SK-N-SH treated with all-trans-retinoic acid at 6 μM for 48 hours (cell line): ENCODE measurements at regions not wholly inside any gene's neighbourhood (a gene's known extent, or its start where the extent isn't known, plus 50 kb on each side); places are given as distances from the start of the nearest gene placed in this dataset.

ENCODE experiments used
- ATAC-seq: fragments of 200-7000 bp; cut with Tn5 transposase; 3 replicates; pipeline ENCODE4 v1.9.1; 2020; ENCODE audit warnings: mild to moderate bottlenecking, moderate library complexity
- ARNTL ChIP-seq: fragments of 450-650 bp; formaldehyde crosslinking; IDR thresholded peaks from 2 replicates; pipeline ENCODE4 v1.5.0; 2020; ENCODE audit warnings: low read depth, mild to moderate bottlenecking, moderate library complexity, borderline replicate concordance
- BACH2 ChIP-seq: fragments of 250-450 bp; sonication (Bioruptor Pico); IDR thresholded peaks from 2 replicates; pipeline ENCODE4 v1.9.0; 2021; ENCODE audit warnings: mild to moderate bottlenecking, borderline replicate concordance
- CSDC2 ChIP-seq: fragments of 250-450 bp; sonication (Bioruptor Pico); IDR thresholded peaks from 2 replicates; pipeline ENCODE4 v1.5.0; 2020; ENCODE audit warnings: mild to moderate bottlenecking, moderate library complexity
- ESRRG ChIP-seq: fragments of 250-450 bp; sonication (Bioruptor Pico); IDR thresholded peaks from 2 replicates; pipeline ENCODE4 v1.6.1; 2021; ENCODE audit warnings: mild to moderate bottlenecking
- OSR1 ChIP-seq: fragments of 250-450 bp; sonication (Bioruptor Pico); IDR thresholded peaks from 2 replicates; pipeline ENCODE4 v1.8.0; 2022; ENCODE audit warnings: moderate library complexity, mild to moderate bottlenecking, inconsistent platforms
- PATZ1 ChIP-seq: fragments of 250-450 bp; sonication (Bioruptor Pico); IDR thresholded peaks from 2 replicates; pipeline ENCODE4 v1.8.0; 2020; ENCODE audit warnings: mild to moderate bottlenecking, moderate library complexity, borderline replicate concordance
- PPARA ChIP-seq: fragments of 250-450 bp; sonication (Bioruptor Pico); IDR thresholded peaks from 2 replicates; pipeline ENCODE4 v1.5.0; 2020; ENCODE audit warnings: mild to moderate bottlenecking, borderline replicate concordance
- RARB ChIP-seq: fragments of 250-450 bp; sonication (Bioruptor Pico); IDR thresholded peaks from 2 replicates; pipeline ENCODE4 v1.8.0; 2021; ENCODE audit warnings: mild to moderate bottlenecking, moderate library complexity
- SNAI2 ChIP-seq: fragments of 250-450 bp; sonication (Bioruptor Pico); IDR thresholded peaks from 2 replicates; pipeline ENCODE4 v1.5.0; 2020; ENCODE audit warnings: mild to moderate bottlenecking, moderate library complexity
- TOX ChIP-seq: fragments of 250-450 bp; sonication (Bioruptor Pico); IDR thresholded peaks from 2 replicates; pipeline ENCODE4 v1.8.0; 2021; ENCODE audit warnings: mild to moderate bottlenecking, moderate library complexity, borderline replicate concordance
- ZC3H10 ChIP-seq: fragments of 250-450 bp; sonication (Bioruptor Pico); IDR thresholded peaks from 2 replicates; pipeline ENCODE4 v1.5.1; 2021; ENCODE audit warnings: mild to moderate bottlenecking, moderate library complexity
- ZFP3 ChIP-seq: fragments of 250-450 bp; sonication (Bioruptor Pico); IDR thresholded peaks from 2 replicates; pipeline ENCODE4 v1.5.0; 2020; ENCODE audit warnings: mild to moderate bottlenecking, moderate library complexity
- ZFP30 ChIP-seq: fragments of 450-650 bp; formaldehyde crosslinking; IDR thresholded peaks from 2 replicates; pipeline ENCODE4 v1.5.0; 2022; ENCODE audit warnings: mild to moderate bottlenecking, moderate library complexity
- ZNF565 ChIP-seq: fragments of 450-650 bp; formaldehyde crosslinking; conservative IDR thresholded peaks from 2 replicates; pipeline ENCODE4 v1.5.0; 2020; ENCODE audit warnings: low read depth, mild to moderate bottlenecking, moderate library complexity
- ZNF8 ChIP-seq: fragments of 450-650 bp; formaldehyde crosslinking; IDR thresholded peaks from 2 replicates; pipeline ENCODE4 v1.5.0; 2020; ENCODE audit warnings: mild to moderate bottlenecking, moderate library complexity
- TF ChIP-seq, protein P1 (sequence below): fragments of 250-450 bp; sonication (Bioruptor Pico); IDR thresholded peaks from 2 replicates; pipeline ENCODE4 v1.5.1; 2020; ENCODE audit warnings: low read depth, mild to moderate bottlenecking, moderate library complexity
- TF ChIP-seq, protein P2 (sequence below): fragments of 250-450 bp; sonication (Bioruptor Pico); IDR thresholded peaks from 2 replicates; pipeline ENCODE4 v1.5.1; 2021; ENCODE audit warnings: mild to moderate bottlenecking, moderate library complexity
- TF ChIP-seq, protein P3 (sequence below): fragments of 250-450 bp; sonication (Bioruptor Pico); IDR thresholded peaks from 2 replicates; pipeline ENCODE4 v1.5.0; 2020; ENCODE audit warnings: mild to moderate bottlenecking, moderate library complexity
- TF ChIP-seq, protein P4 (sequence below): fragments of 250-450 bp; sonication (Bioruptor Pico); IDR thresholded peaks from 2 replicates; pipeline ENCODE4 v1.8.0; 2021; ENCODE audit warnings: low read depth, mild to moderate bottlenecking, moderate library complexity, borderline replicate concordance

DNA sequence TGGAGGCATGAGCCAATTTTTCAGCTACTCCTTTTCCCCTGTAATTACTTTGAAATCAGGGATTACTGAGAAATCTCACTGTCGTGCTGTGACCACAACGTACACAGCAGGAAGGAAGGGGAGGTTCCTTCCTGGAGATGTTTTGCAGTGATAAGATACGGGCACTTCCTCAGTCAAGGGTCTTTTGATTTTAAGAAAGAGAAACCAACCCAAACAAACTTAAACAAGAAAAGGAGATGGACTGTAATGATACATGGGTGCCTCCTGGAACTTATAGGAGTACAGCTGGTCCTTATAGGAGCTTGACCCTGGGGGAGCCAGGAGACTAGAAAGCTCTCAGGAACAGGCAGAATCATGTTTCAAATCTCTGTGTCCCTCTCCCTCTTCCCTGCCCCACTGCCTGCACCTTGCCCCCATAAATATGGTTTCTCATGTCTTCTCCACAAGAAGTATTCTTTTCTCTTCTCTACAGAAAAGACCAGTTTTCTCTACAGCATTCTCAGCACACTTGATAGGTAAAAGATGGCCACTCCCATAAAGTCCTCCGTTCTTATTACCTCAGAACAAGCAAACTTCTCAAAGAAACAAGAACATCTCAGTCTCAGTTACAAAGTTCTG is 281.1 kb upstream of the AMIGO2 start:
- TF ChIP-seq SNAI2 (CRISPR knock-in tag) (no peak), ZNF8 (CRISPR knock-in tag) (no peak), RARB (CRISPR knock-in tag) (no peak), TOX (CRISPR knock-in tag) (no peak), PPARA (CRISPR knock-in tag) (no peak), ZNF565 (CRISPR knock-in tag) (no peak), ZC3H10 (CRISPR knock-in tag) (no peak), OSR1 (no peak), PATZ1 (no peak), BACH2 (no peak), ESRRG (CRISPR knock-in tag) (no peak), ZFP30 (no peak)
- TF ChIP-seq, protein P1, sequence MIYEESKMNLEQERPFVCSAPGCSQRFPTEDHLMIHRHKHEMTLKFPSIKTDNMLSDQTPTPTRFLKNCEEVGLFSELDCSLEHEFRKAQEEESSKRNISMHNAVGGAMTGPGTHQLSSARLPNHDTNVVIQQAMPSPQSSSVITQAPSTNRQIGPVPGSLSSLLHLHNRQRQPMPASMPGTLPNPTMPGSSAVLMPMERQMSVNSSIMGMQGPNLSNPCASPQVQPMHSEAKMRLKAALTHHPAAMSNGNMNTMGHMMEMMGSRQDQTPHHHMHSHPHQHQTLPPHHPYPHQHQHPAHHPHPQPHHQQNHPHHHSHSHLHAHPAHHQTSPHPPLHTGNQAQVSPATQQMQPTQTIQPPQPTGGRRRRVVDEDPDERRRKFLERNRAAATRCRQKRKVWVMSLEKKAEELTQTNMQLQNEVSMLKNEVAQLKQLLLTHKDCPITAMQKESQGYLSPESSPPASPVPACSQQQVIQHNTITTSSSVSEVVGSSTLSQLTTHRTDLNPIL = no peak
- TF ChIP-seq, protein P2, sequence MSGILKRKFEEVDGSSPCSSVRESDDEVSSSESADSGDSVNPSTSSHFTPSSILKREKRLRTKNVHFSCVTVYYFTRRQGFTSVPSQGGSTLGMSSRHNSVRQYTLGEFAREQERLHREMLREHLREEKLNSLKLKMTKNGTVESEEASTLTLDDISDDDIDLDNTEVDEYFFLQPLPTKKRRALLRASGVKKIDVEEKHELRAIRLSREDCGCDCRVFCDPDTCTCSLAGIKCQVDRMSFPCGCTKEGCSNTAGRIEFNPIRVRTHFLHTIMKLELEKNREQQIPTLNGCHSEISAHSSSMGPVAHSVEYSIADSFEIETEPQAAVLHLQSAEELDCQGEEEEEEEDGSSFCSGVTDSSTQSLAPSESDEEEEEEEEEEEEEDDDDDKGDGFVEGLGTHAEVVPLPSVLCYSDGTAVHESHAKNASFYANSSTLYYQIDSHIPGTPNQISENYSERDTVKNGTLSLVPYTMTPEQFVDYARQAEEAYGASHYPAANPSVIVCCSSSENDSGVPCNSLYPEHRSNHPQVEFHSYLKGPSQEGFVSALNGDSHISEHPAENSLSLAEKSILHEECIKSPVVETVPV (CRISPR knock-in tag) = no peak
- TF ChIP-seq, protein P3, sequence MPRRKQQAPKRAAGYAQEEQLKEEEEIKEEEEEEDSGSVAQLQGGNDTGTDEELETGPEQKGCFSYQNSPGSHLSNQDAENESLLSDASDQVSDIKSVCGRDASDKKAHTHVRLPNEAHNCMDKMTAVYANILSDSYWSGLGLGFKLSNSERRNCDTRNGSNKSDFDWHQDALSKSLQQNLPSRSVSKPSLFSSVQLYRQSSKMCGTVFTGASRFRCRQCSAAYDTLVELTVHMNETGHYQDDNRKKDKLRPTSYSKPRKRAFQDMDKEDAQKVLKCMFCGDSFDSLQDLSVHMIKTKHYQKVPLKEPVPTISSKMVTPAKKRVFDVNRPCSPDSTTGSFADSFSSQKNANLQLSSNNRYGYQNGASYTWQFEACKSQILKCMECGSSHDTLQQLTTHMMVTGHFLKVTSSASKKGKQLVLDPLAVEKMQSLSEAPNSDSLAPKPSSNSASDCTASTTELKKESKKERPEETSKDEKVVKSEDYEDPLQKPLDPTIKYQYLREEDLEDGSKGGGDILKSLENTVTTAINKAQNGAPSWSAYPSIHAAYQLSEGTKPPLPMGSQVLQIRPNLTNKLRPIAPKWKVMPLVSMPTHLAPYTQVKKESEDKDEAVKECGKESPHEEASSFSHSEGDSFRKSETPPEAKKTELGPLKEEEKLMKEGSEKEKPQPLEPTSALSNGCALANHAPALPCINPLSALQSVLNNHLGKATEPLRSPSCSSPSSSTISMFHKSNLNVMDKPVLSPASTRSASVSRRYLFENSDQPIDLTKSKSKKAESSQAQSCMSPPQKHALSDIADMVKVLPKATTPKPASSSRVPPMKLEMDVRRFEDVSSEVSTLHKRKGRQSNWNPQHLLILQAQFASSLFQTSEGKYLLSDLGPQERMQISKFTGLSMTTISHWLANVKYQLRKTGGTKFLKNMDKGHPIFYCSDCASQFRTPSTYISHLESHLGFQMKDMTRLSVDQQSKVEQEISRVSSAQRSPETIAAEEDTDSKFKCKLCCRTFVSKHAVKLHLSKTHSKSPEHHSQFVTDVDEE (CRISPR knock-in tag) = no peak
- TF ChIP-seq, all 23 proteins: peak for 0
- no peak for ATAC-seq

GRCh38 chr12:47360093-47360480 is 280.3 kb upstream of the AMIGO2 start:
- TF ChIP-seq BACH2 (no peak), ZC3H10 (CRISPR knock-in tag) (no peak), ZFP3 (CRISPR knock-in tag) (no peak), ZNF8 (CRISPR knock-in tag) (no peak), PATZ1 (no peak), ARNTL (CRISPR knock-in tag) (no peak), CSDC2 (CRISPR knock-in tag) (no peak)
- TF ChIP-seq, protein P4, sequence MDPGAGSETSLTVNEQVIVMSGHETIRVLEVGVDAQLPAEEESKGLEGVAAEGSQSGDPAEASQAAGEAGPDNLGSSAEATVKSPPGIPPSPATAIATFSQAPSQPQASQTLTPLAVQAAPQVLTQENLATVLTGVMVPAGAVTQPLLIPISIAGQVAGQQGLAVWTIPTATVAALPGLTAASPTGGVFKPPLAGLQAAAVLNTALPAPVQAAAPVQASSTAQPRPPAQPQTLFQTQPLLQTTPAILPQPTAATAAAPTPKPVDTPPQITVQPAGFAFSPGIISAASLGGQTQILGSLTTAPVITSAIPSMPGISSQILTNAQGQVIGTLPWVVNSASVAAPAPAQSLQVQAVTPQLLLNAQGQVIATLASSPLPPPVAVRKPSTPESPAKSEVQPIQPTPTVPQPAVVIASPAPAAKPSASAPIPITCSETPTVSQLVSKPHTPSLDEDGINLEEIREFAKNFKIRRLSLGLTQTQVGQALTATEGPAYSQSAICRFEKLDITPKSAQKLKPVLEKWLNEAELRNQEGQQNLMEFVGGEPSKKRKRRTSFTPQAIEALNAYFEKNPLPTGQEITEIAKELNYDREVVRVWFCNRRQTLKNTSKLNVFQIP (CRISPR knock-in tag) = no peak
- ATAC-seq = no peak
